ENCODE measurements at regions not wholly inside any gene's neighbourhood (a gene's known extent, or its start where the extent isn't known, plus 50 kb on each side); places are given as distances from the start of the nearest gene placed in this dataset.
"Not testable (repeated sequence)": the region's sequence is repeated elsewhere in the genome, so short reads cannot be mapped to it uniquely, and the experiment has no call there.

DNA sequence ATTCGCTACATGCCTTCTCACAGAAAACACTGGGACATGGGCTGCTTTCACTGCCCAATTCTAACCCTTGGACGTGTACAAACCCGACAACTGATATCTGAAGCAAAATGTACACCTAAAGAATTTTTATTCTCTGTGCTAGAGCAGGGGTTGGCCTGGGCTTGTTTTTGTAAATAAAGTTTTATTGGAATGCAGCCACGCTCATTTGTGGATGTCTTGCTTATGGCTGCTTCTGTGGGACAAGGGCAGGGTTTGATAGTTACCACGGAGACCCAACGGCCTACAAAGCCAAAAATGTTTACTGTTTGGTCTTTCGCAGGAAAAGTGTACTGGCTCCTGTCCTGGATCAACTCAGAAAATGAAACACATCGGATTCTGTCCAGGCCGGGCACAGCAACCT is 58.1 kb upstream of the APCDD1L start:
- Mint-ChIP-seq H3K27ac (no peak overlapping the region), H3K36me3 (no peaks in the 10 kb centered on the region), H3K4me3 (no peak overlapping the region), H3K4me1 (no peaks in the 10 kb centered on the region), H3K9me3 (no peaks in the 10 kb centered on the region), H3K27me3 (peaks cover 14% of the 10 kb centered on the region)
- CTCF ChIA-PET: no interaction called here
- no peak for DNase-seq

DNA sequence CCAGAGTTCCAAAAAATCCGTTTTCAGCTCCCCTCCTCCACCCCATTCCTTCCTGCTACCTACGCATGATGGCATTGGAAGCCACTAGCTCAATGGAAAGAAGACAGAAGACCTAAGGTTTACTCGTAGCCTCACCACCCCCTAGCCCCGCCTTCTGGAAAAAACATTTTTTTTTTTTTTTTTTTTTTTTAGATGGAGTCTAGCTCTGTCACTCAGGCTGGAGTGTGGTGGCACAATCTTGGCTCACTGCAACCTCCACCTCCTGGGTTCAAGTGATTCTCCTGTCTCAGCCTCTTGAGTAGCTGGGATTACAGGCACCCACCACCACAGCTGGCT is 57.2 kb upstream of the APCDD1L start:
- H3K27ac Mint-ChIP-seq, H3K4me1 Mint-ChIP-seq, CTCF ChIA-PET, DNase-seq, H3K9me3 Mint-ChIP-seq, H3K4me3 Mint-ChIP-seq, H3K36me3 Mint-ChIP-seq: not testable (repeated sequence)
- H3K27me3 Mint-ChIP-seq: peaks cover 18% of the 10 kb centered on the region

DNA sequence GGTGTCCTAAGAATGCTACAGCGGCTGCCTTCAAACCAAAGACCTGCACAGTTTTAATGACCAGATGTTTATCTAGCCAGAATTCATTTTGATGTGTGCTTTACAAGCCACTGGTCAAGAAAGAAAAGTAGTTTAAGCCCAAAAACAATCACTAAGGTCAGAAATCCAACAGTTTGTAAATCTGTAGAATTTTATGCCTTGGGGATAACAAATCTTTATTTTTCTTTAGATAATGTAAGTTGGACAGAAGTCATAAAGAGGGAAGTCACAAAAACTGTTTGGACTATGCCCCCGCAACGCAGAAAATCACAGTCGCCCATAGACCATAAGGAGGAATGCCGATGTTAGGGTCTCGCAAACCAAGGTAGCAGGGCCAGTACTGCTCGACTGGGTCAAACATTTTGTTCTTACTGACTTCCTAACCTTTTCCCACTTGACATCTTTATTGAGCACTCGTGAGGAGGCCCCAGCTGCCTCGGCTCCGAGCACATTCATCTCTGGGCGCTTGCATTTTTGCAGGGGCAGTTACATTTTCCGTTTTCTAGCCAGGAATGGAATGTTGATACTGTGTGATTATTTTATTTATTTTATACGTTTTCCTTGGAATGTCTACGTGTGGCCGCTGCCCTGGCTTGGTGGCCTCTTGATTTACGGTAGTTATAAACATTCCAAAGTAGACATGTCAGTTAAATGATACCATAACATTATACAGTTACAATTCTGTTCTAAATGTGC is 56.7 kb upstream of the APCDD1L start:
- Mint-ChIP-seq H3K4me3 (no peak overlapping the region), H3K4me1 (no peaks in the 10 kb centered on the region), H3K9me3 (no peaks in the 10 kb centered on the region), H3K27me3 (peaks cover 18% of the 10 kb centered on the region), H3K36me3 (no peaks in the 10 kb centered on the region), H3K27ac (no peak overlapping the region)
- DNase-seq: no peak
- CTCF ChIA-PET: no interaction called here

DNA sequence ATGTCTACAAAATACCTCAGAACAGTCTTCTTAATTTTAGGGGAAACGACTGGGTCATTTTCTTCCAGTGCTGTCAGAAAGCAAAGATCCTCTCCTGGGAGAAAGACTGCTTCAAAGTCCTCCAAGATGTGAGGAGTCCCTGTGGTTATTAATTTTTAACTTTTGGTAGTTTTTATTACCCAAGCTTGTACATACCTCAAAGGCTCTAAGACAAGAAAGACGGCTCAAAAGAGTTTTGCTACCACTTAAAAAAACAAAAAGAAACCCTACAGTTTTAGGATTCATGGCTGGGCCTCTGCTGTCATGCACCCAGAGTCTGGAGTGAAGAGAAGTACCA is 56.1 kb upstream of the APCDD1L start:
- Mint-ChIP-seq H3K36me3 (no peaks in the 10 kb centered on the region), H3K27me3 (peaks cover 15% of the 10 kb centered on the region), H3K27ac (no peak overlapping the region), H3K4me3 (no peak overlapping the region), H3K9me3 (no peaks in the 10 kb centered on the region), H3K4me1 (no peaks in the 10 kb centered on the region)
- CTCF ChIA-PET: no interaction called here
- no peak for DNase-seq

GRCh38 chr20:58570204-58570859 is 55.1 kb upstream of the APCDD1L start:
- Mint-ChIP-seq H3K36me3 (no peaks in the 10 kb centered on the region), H3K27ac (no peak overlapping the region), H3K4me3 (no peak overlapping the region), H3K27me3 (peaks cover 19% of the 10 kb centered on the region), H3K4me1 (no peaks in the 10 kb centered on the region), H3K9me3 (no peaks in the 10 kb centered on the region)
- CTCF ChIA-PET: no interaction called here
- no peak for DNase-seq

- Mint-ChIP-seq H3K9me3 (no peaks in the 10 kb centered on the region), H3K27ac (no peak overlapping the region), H3K27me3 (peaks cover 19% of the 10 kb centered on the region), H3K4me1 (no peaks in the 10 kb centered on the region), H3K36me3 (no peaks in the 10 kb centered on the region), H3K4me3 (no peak overlapping the region)
- DNase-seq: no peak
- CTCF ChIA-PET: no interaction called here
Observed at GRCh38 chr20:58569241-58570125, 54.3 kb upstream of the APCDD1L start.

DNA sequence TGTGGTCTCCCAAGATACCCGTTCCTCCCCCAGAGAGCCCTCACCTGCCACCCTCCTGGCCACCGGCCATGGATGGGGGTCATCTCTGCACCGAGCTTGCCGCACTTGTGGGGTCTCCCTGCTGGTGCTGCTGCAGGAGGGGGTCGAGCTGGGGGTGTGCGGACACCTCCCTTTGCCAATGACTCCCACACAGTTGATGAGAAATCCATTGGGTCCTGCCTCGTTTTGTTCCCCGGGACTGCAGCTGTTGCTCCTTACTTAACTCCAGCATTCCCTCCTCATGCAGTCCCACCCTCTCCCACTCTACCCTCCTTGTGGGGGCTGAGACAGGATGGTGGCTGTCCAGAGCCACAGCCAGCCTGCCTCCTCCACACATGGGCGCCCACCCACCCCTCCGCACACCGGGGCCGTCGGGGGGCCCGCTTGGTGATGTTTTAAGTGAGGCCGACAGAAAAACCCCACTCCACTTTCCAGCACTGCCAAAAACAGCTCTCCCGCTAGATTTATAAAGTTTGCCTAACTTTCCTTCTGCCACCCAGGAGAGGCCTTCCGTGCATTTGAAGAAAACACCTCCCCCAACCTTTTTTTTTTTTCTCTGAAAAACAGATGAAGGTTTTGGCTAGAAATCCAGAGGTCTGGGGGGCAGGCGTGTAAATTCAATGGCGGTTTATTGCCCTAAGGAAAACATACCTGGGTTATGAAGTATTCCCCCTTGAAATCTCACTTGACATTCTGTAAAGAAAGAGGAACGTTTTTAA is 53.5 kb upstream of the APCDD1L start:
- H3K27me3 Mint-ChIP-seq: peaks cover 19% of the 10 kb centered on the region
- no peaks in the 10 kb centered on the region for H3K9me3 Mint-ChIP-seq
- no peaks in the 10 kb centered on the region for H3K4me1 Mint-ChIP-seq
- no peaks in the 10 kb centered on the region for H3K36me3 Mint-ChIP-seq
- CTCF ChIA-PET: no interaction called here
- H3K4me3 Mint-ChIP-seq: no peak overlapping the region
- no peak for DNase-seq
- no peak overlapping the region for H3K27ac Mint-ChIP-seq

GRCh38 chr20:58568126-58568482 is 52.9 kb upstream of the APCDD1L start:
- no peaks in the 10 kb centered on the region for H3K4me1 Mint-ChIP-seq

GRCh38 chr20:58567437-58567836 is 52.2 kb upstream of the APCDD1L start:
- peak; percentile 17 for DNase-seq
- H3K36me3 Mint-ChIP-seq: no peaks in the 10 kb centered on the region
- no peak overlapping the region for H3K27ac Mint-ChIP-seq

More at GRCh38 chr20:58568126-58568482, 52.9 kb upstream of the APCDD1L start:
- no peaks in the 10 kb centered on the region for H3K36me3 Mint-ChIP-seq
- peaks cover 19% of the 10 kb centered on the region for H3K27me3 Mint-ChIP-seq
- CTCF ChIA-PET: no interaction called here
- DNase-seq: peak; percentile 14
- H3K9me3 Mint-ChIP-seq: no peaks in the 10 kb centered on the region
- no peak overlapping the region for H3K4me3 Mint-ChIP-seq
- no peak overlapping the region for H3K27ac Mint-ChIP-seq

DNA sequence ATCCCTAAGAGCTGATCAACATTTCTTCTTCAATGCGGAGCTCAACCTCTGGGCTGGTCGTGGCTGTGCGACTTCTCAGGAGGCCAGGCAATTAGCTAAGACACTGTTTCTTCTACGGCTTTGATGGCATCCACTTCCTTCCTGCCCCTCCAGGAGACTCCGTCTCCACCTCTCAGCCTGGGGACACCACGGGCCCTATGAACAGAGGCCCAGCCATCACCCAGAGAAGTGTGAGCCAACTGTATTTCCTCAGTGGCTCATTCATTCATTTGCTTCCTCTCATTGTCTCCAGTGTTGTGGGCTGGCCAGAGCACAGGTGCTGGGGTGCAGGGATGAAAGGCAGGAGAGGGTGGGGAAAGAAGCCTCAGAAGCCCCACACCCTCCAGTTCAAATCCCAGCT is 51.8 kb upstream of the APCDD1L start:
- Mint-ChIP-seq H3K27ac (no peak overlapping the region), H3K4me3 (no peak overlapping the region)

More at GRCh38 chr20:58567437-58567836, 52.2 kb upstream of the APCDD1L start:
- Mint-ChIP-seq H3K27me3 (peaks cover 19% of the 10 kb centered on the region), H3K4me1 (no peaks in the 10 kb centered on the region), H3K4me3 (no peak overlapping the region), H3K9me3 (no peaks in the 10 kb centered on the region)
- CTCF ChIA-PET: no interaction called here

GRCh38 chr20:58565461-58566175 is 50.4 kb upstream of the APCDD1L start:
- Mint-ChIP-seq H3K27me3 (peaks cover 26% of the 10 kb centered on the region), H3K36me3 (no peaks in the 10 kb centered on the region), H3K4me3 (no peak overlapping the region), H3K4me1 (no peaks in the 10 kb centered on the region), H3K9me3 (no peaks in the 10 kb centered on the region), H3K27ac (no peak overlapping the region)
- no peak for DNase-seq
- CTCF ChIA-PET: no interaction called here

More for the DNA sequence above, 51.8 kb upstream of the APCDD1L start:
- Mint-ChIP-seq H3K9me3 (no peaks in the 10 kb centered on the region), H3K4me1 (no peaks in the 10 kb centered on the region), H3K27me3 (peaks cover 19% of the 10 kb centered on the region), H3K36me3 (no peaks in the 10 kb centered on the region)
- peak; percentile 3 for DNase-seq
- CTCF ChIA-PET: no interaction called here

All from activated naive CD4-positive, alpha-beta T cell treated with anti-CD3 and anti-CD28 coated beads, Interleukin-2, amount 10 ng/mL, durations not matched to agents 7 days and 5 days (primary cell).